ENCODE measurements at regions not wholly inside any gene's neighbourhood (a gene's known extent, or its start where the extent isn't known, plus 50 kb on each side); places are given as distances from the start of the nearest gene placed in this dataset.

DNA sequence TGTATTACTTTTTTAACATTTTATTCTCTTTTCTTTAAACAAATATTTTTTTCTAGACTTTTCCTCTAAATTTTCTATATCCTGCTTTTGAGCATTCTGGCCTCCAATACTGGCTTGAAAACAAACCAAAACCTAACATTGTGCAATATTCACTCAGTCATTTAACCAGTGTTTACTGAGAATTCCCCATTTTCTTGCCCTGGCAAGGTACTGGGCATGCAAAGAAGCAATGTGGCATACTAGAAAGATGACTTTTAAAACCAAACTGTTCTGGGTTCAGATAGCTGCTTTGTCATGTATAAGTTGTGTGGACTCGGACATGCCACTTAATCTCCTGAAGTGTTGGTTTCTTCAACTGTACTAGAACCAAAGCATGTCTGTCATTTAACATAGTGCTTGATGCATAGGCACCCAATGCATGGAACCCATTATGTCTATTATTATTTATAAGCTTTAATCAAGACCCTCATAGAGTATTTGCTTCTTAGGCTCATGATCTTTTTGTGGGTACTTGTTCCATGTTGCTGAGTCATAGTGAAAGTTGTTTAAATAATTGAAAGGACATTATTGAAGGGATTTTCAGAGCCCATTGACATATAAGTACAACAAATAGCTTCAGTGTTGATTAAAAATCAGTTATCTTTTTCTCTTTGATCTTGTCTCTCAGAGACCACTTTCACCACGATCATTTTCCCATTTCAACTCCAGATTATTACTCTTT is 185.4 kb upstream of the OSR1 start:
- DNase-seq (ENCODE audit: low spot score): no peak

DNA sequence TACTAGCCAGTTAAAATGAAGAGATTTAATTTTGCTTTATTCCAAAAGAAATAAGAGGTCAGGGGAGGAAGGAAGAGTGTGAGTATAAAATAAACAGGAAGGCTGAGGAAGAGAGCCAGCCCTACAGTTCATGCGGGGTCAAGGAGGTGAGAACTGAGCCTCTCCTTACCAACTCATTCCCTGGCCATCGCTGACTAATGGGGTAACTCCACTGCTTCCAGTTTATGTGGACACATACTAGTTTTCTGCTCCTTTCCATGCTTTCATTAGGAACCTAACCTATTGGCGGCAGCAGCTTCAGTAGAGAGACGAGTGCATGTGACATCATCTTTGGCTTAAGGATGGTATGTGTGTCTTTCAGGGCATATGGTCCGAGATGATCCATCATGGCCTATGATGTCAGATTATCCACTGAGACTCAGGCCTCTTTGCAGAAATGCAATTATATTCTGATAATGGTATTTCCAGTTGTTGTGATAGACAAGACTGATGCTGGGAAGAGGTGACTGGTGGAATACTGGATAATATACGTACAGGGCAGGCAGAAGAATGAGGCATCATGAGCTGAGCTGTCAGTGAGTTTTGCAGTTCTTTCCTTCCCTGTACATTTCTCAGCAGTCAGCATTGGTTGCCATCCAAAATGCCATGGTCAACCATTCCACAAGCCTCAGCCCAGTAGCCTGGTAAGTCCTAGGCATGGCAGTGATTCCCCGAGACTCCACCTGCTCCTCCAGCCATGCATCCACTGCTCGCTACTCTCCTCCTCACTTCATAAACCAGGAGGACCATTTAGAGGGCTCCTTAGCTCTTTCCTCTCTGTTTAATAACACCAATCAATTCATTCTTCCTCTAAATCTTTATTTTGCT is 184.6 kb upstream of the OSR1 start:
- DNase-seq (ENCODE audit: low spot score): no peak

DNA sequence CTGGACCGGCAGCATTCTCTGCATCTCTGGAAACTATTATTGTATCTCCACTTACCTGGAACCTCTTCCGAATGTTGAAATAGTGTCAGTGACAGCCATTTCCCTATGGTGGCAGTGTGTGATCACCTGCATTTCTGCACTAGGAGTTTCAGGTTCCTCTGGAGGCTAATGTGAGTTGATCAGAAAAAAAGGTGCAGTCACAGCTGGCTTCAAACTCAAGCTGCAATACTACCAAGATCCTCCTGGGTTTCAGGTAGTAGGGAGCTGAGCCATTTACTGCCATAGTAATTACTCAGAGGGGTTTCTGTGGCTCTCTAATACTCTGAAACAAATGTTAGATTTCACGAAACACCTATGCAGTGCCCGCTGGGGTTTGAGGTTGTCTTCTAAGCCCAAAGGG is 183.5 kb upstream of the OSR1 start:
- no peak for DNase-seq (ENCODE audit: low spot score)

DNA sequence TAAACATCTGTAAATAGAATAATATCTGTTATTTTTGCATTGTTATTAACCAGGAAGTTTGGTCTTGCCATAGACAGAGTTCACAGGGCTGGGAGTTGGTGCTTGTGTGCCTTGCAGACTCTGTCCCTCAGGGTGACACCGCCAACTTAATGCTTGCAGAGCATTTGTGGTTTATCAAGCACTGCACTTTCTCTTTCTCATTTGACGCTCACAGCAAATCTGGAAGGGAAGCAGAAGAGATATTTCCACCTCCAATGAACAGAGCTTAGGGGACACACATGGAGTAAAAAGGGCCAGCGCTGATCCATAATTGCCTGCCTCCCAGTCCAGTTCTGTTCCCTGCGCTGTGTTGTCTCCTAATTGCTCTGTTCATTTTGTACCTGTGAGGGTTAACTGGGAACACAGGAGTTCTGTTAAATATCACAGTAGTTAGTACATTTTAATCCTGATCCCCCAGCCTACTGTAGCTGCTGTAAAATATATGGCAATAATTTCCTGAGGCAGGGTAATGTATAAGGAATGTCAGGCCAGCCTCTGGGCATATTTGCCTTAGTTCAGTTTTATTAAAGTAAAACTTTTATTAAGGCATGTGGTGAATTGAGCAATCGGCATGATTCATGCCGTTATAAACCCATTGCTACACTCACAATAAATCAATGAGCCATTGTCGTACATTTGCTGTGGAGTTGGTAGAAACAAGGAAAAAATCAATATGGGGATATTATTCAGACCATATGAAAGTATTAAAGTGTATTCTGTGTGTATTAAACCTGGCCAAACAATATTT is 182.5 kb upstream of the OSR1 start:
- DNase-seq (ENCODE audit: low spot score): no peak

DNA sequence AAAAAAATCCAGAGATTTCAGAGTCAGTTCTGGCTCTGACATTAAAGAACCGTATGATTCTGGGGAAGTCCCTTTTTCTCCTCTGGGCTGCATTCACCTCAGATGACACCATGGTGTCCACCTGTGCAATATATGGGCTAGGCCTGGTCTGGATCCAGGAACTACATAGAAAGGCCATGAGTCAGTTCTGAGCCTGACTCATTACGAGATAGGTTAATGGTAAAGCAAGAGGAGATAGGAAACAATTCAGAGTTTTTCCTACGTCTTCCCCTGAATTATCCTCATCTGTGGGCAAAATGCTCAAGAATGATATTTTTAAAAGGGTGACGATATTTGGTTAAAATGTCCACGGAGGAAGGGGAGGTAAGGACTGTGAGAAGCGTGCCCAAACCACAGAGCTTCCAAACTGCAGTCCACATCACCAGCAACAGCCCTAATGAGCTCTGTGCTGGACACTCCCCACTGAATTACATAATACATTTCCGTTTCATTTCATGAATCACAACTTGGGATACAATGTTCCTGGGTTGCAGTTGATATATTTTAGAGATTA is 180.1 kb upstream of the OSR1 start:
- DNase-seq (ENCODE audit: low spot score): no peak

DNA sequence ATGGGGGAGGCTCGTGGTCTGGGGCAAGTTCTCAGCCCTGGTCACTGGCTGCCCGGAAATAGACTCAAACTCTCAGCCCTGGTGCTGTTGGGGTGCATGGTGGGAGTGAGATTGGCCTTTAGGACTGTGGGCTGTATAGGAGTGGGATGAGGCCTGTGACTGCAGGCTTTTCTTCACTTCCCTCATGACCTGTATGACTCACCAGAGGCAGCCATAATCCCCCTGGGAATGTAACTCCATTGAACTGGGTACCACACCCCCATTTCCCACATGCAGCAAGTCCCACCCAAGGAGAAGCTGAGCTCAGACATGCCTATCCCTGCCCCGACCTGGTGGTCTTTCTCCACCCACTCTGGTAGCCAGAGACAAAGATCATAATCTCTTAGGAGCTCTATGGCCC is 177.7 kb upstream of the OSR1 start:
- DNase-seq (ENCODE audit: low spot score): no peak

DNA sequence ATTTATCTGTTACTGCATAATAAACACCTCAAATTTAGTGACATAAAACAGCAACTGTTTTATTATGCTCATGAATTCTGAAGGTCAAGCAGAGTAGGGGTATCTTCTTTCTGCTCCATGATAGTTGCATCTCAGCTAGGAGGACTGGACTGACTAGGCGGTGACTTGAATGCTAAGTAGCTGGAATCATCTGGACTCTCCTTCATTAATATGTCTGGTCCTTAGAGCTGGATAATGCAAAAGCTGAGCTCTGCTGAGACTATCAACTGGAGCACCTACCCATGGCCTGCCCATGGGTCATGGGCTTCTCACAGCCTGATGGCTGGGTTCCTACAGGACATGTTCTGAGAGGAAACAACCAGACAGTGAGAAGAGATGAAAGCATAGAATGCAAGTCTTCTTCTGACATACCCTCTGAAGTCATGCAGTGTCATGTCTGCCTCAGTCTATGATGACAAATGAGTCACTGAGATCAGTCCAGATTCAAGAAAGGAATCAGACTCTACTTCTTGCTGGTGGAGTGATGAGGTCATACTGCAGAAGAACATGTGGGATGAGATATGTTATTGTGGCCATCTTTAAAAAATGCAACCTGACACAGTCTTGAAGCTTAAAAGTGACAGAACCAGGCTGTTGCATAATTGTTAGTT is 174.2 kb upstream of the OSR1 start:
- no peak for DNase-seq (ENCODE audit: low spot score)

DNA sequence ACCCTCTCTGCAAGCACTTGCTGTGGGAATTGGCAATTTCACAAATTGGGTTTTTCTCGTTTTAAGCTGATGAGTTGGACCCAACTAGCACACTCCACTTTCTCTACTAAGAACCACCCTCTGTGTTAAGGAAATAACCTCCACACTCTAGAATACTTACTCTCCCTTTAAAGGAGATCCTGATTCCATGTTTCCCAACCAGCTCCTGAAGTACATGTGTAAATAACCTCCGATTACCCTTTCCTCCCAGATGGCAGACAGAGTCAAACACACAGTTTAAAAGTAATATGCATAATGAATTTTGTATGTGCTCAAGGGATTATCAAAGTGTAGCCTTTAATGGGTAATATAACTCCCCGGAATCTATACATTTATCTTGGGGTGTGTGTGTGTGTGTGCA is 171.3 kb upstream of the OSR1 start:
- no peak for DNase-seq (ENCODE audit: low spot score)

DNA sequence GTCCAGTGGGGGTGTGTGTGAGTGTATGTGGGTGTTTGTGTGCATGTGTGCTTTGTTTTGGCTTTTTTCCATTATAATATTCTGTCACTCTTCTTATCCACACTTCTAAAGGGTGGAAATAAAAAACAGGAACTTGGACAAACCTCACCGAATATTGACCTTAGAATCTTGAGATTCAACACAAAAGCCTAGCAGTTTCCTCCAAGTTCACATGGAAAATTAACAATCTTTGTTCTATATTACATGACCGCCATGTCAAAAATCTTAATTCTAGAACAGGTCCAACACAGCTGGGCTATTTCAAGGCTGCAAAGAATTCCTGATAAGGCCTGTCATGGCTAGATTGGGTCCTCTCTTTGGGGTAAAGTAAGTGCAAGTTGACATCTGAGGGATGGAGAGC is 169.3 kb upstream of the OSR1 start:
- DNase-seq (ENCODE audit: low spot score): no peak

DNA sequence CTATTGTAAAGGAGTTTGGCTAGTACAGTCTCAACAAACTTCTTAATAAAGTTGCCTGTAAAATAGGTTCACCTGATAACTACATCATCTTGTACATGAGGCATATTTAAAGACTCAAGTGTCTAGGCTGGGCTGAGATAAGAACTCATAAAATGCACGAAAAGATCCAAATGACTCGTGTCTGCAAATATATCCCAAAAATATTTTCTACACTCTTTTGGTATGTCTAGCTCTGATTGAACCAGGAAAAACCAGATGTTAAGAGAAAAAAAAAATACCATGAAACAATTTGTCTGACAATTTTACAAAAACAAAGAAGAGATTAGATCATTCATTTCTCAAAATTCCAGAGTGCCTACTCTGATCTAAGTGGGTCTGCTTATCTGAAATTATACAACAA is 166.9 kb upstream of the OSR1 start:
- no peak for DNase-seq (ENCODE audit: low spot score)

DNA sequence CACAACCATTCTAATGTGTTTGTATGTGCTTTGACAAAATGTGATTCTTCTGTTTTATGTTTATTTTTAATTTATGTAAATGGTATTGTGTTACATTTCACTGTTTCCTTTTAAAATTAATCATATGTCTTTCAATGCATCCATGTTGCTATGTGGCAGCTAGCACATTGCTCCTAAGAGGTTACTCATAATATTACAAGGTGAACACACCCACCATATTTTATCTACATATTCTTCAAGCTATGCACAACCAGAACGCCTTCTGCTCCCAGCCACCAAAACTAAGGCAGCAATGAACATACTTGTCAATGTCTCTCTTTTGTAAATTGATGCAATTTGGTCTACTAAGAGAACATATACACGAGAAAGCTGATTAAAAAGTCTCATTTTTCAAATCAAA is 160.6 kb upstream of the OSR1 start:
- DNase-seq (ENCODE audit: low spot score): no peak

DNA sequence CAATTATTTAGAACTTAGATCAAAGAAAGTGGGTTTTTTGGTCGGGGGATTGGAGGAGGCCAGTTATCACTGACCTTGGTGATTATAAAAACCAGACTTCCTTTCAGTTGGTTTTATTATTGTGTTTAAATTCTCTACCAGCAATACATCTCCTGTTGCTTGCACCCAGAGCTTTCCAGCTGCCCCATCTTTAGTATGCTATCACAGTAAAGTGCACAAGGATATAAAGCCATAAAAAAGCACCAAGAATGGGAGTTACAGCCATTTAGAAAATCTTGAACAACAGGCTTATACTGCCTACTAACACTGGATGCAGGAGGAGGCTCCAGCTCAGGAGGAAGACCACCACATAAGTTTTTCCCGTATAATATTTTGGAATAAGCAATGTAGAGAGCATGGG is 148.7 kb upstream of the OSR1 start:
- no peak for DNase-seq (ENCODE audit: low spot score)

DNA sequence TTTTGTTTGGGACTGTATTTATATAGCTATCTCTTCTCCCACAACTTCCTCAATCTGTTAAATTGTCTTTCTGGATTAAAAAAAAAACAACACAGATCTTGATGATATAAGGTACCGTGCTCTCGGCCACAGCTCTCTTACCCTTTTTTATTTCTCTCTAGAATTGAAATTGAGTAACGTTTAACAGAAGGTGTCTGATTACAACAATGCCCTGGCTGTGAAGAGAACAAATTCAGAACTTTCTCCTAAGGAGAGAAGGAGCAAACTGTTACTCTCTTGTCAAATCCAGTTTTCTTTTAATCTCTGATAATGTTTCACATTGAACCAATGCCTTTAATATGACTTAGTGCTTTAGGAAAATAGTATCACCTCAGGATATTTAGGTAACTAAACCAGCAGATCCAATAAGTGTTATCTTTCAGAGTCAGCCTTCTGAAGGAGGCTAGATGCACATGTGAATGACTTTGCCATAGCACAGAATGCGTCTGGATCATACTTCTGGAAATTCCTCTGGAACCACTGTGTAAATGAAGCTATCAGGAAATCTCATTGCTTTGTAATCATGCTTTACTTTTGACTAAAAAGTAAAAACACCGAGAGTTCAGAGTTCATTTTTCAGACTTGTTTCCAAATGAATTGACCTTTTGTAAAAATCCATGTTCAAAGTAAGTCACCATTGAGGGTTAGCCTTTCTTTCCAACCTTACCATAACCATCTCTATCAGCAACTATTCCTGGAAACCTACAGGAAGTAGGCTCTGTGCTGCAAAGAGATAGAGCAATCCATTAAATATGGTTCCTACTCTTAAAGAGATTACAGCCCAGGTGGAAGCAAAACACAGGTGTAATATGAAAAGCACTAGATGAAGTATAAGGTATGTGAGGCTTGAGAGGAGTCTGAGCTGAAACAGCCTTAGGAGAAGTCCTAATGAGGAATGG is 147.0 kb upstream of the OSR1 start:
- DNase-seq (ENCODE audit: low spot score): no peak

DNA sequence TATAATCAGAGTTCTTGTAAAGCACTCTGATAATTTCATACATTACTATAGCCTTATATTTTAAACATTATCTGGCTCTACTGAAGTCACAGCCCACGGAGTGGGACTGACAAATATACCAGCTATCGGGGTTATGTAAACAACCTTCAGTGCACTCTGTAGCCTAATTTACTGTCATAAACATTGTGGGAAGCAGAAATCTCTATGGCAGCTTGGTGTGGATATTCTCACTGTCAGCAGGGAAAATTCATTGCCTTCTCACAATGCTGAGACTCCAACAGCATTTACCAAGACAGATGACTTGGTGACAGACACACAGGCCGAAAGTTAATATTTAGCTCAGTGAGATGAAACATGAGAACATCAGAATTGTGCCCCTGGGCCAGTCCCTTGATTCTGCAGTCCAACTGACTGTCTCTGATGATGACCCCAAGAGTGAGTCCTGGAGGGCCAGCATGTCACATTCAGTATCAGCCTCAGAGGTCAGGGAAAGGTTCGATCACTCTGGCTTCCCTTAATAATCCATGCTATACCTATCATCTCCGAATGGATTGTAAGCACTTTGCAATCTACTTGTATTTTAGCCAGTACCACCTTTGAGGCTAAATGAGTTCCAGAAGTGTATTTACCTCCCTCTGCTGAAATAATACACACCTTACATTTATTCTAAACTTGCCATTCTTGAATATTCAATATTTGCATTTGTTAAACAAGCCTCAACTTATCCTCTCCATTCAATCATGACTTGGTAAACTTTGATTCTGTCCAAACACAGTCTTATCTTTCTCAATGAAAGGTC is 146.2 kb upstream of the OSR1 start:
- no peak for DNase-seq (ENCODE audit: low spot score)

DNA sequence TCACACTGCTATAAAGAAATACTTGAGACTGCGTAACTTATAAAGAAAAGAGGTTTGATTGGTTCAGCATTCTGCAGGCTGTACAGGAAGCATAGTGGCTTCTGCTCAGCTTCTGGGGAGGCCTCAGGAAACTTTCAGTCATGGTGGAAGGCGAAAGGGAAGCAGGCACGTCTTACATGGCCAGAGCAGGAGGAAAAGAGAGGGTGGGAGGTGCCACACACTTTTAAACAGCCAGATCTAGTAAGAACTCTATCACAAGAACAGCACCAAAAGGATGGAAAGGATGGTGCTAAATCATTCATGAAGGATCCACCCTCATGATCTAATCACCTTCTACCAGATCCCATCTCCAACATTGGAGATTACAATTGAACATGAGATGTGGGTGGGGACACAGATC is 145.5 kb upstream of the OSR1 start:
- DNase-seq (ENCODE audit: low spot score): no peak

DNA sequence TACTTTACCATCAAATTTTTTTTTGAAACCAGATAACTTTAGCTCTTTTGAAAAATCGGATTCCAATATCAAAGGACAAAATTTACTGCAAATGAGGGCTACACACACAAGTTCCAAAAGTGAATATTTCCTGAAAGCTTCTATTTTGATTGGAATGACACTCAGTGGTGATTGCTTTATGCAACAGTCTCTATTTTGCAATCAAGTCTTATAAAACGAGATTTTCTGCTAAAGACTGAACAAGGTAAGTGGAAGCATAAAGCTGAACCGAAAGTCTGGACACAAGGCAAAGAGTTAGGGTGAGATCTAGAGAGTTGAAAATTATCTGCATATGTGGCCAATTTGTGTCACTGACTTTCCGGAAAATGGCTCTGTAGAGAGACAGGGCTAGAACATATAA is 145.0 kb upstream of the OSR1 start:
- DNase-seq (ENCODE audit: low spot score): no peak

DNA sequence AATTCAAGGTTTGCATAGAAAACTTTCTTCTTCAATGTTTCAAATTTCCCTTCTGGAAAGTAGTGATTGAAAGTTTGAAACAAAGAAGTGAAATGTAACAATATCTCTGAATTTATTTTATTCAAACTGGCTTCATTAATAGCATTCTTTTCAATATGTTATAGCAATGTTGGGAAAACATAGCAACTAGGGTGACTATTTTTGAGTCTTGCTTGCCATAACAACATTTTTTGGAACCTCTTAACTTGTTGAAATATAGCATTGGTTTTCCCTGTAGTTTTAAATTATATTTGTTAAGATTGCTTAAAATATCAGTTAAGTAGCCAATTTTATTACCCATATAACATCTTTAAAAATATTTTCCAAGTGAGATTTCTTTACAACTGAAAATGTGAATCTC is 141.7 kb upstream of the OSR1 start:
- no peak for DNase-seq (ENCODE audit: low spot score)

DNA sequence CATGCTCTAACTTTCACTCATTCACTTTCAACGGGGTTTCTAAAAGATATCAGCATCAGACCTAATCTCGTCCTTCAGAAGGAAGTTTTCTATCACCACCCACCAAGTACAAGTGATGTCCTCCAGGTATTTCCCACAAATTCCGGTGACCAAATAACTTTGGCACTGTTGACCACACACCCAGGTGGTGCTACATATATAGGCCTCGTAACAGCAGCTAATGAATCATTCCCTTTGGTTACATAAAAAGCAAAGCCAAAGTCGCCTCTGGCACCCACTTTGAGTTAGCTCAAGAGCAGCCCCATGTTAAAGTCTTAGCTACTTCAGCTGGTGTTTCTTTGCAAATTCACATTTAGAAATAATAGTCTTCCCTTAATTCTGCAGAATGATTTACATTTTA is 138.2 kb upstream of the OSR1 start:
- no peak for DNase-seq (ENCODE audit: low spot score)

DNA sequence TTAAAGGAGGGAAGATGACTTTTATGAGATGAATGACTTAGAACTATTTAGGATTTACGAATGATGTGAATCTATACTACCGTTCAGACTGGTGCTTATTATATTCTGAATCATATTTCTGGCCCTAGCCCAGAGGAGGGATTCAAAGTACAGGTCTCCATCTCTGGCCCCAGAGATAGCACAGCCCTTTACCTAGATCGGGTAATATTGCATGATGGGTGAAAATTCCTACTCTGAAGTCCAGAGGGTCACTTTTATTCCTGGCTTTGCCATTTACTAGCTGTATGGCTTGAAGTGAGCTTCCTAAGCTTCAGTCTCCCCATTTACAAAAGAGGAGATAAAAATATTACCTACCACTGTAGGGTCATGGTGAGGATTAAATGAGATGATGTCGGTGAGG is 135.8 kb upstream of the OSR1 start:
- no peak for DNase-seq (ENCODE audit: low spot score)

DNA sequence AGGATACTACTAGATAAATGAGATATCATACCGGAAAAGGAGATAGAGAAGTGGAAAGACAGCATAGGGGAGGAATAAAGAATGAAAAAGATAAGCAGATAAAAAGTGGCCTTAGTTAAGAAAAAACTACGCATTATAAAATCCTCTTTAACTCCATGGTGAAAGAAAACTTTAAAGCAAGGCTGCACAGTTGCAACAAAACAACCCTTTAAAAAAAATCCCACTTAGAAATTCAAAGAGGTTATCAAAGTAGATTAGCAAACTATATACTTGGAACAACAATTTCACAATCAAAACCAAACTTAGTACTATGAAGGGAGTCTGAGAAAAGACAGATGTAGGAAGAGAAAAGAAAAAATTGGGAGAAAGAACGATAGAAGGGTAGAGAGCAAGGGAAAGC is 133.4 kb upstream of the OSR1 start:
- no peak for DNase-seq (ENCODE audit: low spot score)

Measured in CD4-positive, alpha-beta T cell treated with Interleukin-6 at 100 ng/mL for 8 hours (primary cell).